DND-41 (cell line): ENCODE measurements at regions not wholly inside any gene's neighbourhood (a gene's known extent, or its start where the extent isn't known, plus 50 kb on each side); places are given as distances from the start of the nearest gene placed in this dataset.

Source experiments
- ATAC-seq: fragments of 200-7000 bp; cut with Tn5 transposase; 3 replicates; pipeline ENCODE4 v1.9.1; 2021; ENCODE audit warnings: low read depth; ENCODE audit not compliant: insufficient read depth
- DNase-seq: peaks from one replicate; pipeline ENCODE4 v3.0.0-alpha.2; 2020
- H2AFZ ChIP-seq: 2 replicates; pipeline ENCODE4 v1.6.0; 2012; ENCODE audit warnings: low read depth, low read length
- H3K27ac ChIP-seq: 2 replicates; pipeline ENCODE4 v1.5.1; 2012; ENCODE audit warnings: low read length, inconsistent platforms
- H3K27me3 ChIP-seq: fragments of 200-600 bp; sonication (generic); 2 replicates; pipeline ENCODE4 v1.6.0; 2012; ENCODE audit warnings: low read length, mild to moderate bottlenecking, inconsistent platforms; ENCODE audit not compliant: insufficient read depth, poor library complexity
- H3K36me3 ChIP-seq: 2 replicates; pipeline ENCODE4 v1.5.1; 2012; ENCODE audit warnings: low read length, inconsistent platforms; ENCODE audit not compliant: insufficient read depth
- H3K4me1 ChIP-seq: 2 replicates; pipeline ENCODE4 v1.5.1; 2012; ENCODE audit warnings: mild to moderate bottlenecking, low read length; ENCODE audit not compliant: insufficient read depth
- H3K4me2 ChIP-seq: 2 replicates; pipeline ENCODE4 v1.6.0; 2012; ENCODE audit warnings: mild to moderate bottlenecking, moderate library complexity, low read length, inconsistent platforms; ENCODE audit not compliant: insufficient read depth
- H3K4me3 ChIP-seq, 2 experiments: fragments of 200-600 bp in 1 of 2; shearing (Covaris generic) in 1 of 2; 2 replicates each; pipeline ENCODE4 v1.5.1; 2012 to 2016; ENCODE audit warnings: inconsistent platforms in 2 of 2, low read length in 2 of 2, mild to moderate bottlenecking in 2 of 2, low read depth in 1 of 2, moderate library complexity in 1 of 2
- H3K79me2 ChIP-seq: 2 replicates; pipeline ENCODE4 v1.6.0; 2012; ENCODE audit warnings: low read length, inconsistent platforms; ENCODE audit not compliant: insufficient read depth
- H3K9ac ChIP-seq: 2 replicates; pipeline ENCODE4 v1.6.0; 2012; ENCODE audit warnings: low read depth, mild to moderate bottlenecking, inconsistent platforms, low read length, moderate library complexity
- H3K9me3 ChIP-seq: 2 replicates; pipeline ENCODE4 v1.5.1; 2012; ENCODE audit warnings: low read length, moderate library complexity, mild to moderate bottlenecking, inconsistent platforms; ENCODE audit not compliant: insufficient read depth, severe bottlenecking
- H4K20me1 ChIP-seq: 2 replicates; pipeline ENCODE4 v1.6.0; 2012; ENCODE audit warnings: low read length; ENCODE audit not compliant: insufficient read depth
- EZH2 ChIP-seq: IDR thresholded peaks from 3 replicates; pipeline ENCODE4 v1.6.1; 2012; ENCODE audit warnings: borderline replicate concordance, low read depth, mild to moderate bottlenecking, moderate library complexity, low read length, inconsistent platforms; ENCODE audit not compliant: severe bottlenecking
- TF ChIP-seq, protein P1 (sequence below): IDR thresholded peaks from 2 replicates; pipeline ENCODE4 v1.5.1; 2012; ENCODE audit warnings: borderline replicate concordance, low read length, moderate library complexity, mild to moderate bottlenecking; ENCODE audit not compliant: poor library complexity, severe bottlenecking; ENCODE audit errors: extremely low read depth

DNA sequence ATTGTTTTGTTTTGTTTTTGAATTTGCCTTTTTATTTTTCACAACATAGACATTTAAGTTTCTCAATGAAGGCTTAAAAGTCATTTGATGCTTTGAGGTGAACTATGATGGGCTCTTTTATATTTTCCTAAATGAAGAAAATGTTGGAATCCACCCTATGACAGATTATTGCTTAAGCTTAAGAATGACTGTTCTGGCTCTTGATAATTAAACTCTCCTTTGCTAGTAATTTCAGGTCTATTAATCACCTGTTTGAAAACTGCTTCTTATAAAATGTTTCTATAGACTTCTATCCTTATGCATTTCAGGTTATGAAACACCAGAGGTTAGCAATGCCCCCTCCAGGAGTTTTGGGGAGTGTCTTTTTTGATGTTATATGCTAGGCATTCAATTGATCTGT, 424.1 kb upstream of the DYNLRB2 start:
- ATAC-seq (no peak), DNase-seq (no peak)
- H3K79me2 ChIP-seq, result no peaks in the 10 kb centered on the region
- no peak overlapping the region for H3K4me2 ChIP-seq
- H2AFZ ChIP-seq, result no peak overlapping the region
- H3K4me1 ChIP-seq, result no peaks in the 10 kb centered on the region
- TF ChIP-seq, protein P1, sequence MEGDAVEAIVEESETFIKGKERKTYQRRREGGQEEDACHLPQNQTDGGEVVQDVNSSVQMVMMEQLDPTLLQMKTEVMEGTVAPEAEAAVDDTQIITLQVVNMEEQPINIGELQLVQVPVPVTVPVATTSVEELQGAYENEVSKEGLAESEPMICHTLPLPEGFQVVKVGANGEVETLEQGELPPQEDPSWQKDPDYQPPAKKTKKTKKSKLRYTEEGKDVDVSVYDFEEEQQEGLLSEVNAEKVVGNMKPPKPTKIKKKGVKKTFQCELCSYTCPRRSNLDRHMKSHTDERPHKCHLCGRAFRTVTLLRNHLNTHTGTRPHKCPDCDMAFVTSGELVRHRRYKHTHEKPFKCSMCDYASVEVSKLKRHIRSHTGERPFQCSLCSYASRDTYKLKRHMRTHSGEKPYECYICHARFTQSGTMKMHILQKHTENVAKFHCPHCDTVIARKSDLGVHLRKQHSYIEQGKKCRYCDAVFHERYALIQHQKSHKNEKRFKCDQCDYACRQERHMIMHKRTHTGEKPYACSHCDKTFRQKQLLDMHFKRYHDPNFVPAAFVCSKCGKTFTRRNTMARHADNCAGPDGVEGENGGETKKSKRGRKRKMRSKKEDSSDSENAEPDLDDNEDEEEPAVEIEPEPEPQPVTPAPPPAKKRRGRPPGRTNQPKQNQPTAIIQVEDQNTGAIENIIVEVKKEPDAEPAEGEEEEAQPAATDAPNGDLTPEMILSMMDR, result no peak
- no peak for TF ChIP-seq EZH2
- no peak overlapping the region for H3K4me3 ChIP-seq
- no peaks in the 10 kb centered on the region for H3K27me3 ChIP-seq
- no peak overlapping the region for H3K27ac ChIP-seq
- H3K36me3 ChIP-seq, result no peaks in the 10 kb centered on the region
- H3K9me3 ChIP-seq, result no peaks in the 10 kb centered on the region
- H4K20me1 ChIP-seq, result no peaks in the 10 kb centered on the region; the same call in 1 of the 2 replicates
- no peak overlapping the region for H3K9ac ChIP-seq

DNA sequence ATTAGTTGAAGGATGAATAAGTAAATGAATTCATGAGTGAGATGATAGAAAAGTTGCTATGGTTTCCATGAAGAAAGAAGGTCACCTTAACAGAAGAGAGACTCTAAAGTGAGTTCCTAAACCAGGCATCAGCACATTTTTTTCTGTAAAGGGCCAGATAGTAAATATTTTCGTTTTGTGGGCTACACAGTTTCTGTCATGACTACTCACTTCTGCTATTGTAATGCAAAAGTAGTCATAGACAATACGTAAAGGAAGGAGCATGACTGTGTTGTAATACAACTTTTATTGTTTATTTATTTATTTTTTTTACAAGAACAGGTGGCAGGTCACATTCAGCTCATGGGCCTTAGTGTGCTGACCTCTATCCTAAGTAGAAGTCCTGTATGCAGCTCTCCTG, 426.1 kb upstream of the DYNLRB2 start:
- ATAC-seq (no peak), DNase-seq (no peak)
- no peaks in the 10 kb centered on the region for H3K27me3 ChIP-seq
- H2AFZ ChIP-seq, result no peak overlapping the region
- H4K20me1 ChIP-seq, result no peaks in the 10 kb centered on the region
- no peak overlapping the region for H3K27ac ChIP-seq
- H3K36me3 ChIP-seq, result no peaks in the 10 kb centered on the region
- H3K9ac ChIP-seq, result no peak overlapping the region
- no peak overlapping the region for H3K4me3 ChIP-seq
- H3K9me3 ChIP-seq, result no peaks in the 10 kb centered on the region
- no peaks in the 10 kb centered on the region for H3K4me1 ChIP-seq
- no peak overlapping the region for H3K4me2 ChIP-seq
- H3K79me2 ChIP-seq, result no peaks in the 10 kb centered on the region
- TF ChIP-seq, protein P1, result no peak
- no peak for TF ChIP-seq EZH2

DNA sequence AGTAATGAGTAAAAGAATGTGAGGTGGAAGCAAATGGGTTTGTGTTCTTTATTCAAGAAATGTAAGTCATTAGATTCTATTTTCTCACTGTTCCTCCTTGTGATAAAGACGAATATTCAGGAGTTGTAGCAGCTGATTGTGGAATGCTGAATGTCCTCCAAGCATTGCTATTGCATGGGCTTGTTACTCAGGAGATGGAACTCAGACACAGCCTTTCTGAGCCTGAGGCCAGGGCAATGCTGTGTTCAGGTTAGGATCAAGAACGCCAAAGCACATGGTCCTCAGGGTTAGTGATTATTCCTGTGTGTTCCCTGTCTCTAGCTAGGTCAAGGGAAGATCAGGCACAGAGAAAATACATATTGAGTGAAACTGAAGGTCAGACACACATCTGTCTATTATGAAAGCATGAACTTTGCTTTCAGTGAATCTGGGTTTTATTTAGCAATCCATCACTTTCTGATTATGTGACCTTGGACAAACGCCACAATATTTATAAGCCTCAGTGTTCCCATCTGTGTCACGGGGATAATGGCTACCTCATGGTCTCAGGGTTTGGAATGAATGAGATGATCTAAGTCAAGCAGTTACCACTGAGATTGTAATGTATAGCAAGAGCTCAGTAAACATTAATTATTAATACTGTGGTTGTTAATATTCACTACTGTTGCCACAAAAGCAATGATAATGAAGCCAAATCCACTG, 426.8 kb upstream of the DYNLRB2 start:
- no peak overlapping the region for H3K4me3 ChIP-seq
- no peak overlapping the region for H2AFZ ChIP-seq
- no peaks in the 10 kb centered on the region for H3K79me2 ChIP-seq
- no peaks in the 10 kb centered on the region for H4K20me1 ChIP-seq
- no peaks in the 10 kb centered on the region for H3K4me1 ChIP-seq
- no peaks in the 10 kb centered on the region for H3K9me3 ChIP-seq
- ATAC-seq (no peak), DNase-seq (no peak)
- H3K27ac ChIP-seq, result no peak overlapping the region
- TF ChIP-seq EZH2, result no peak
- TF ChIP-seq, protein P1, result no peak
- H3K36me3 ChIP-seq, result no peaks in the 10 kb centered on the region
- no peaks in the 10 kb centered on the region for H3K27me3 ChIP-seq
- H3K4me2 ChIP-seq, result no peak overlapping the region
- no peak overlapping the region for H3K9ac ChIP-seq
